ENCODE measurements at regions not wholly inside any gene's neighbourhood (a gene's known extent, or its start where the extent isn't known, plus 50 kb on each side); places are given as distances from the start of the nearest gene placed in this dataset.

DNA sequence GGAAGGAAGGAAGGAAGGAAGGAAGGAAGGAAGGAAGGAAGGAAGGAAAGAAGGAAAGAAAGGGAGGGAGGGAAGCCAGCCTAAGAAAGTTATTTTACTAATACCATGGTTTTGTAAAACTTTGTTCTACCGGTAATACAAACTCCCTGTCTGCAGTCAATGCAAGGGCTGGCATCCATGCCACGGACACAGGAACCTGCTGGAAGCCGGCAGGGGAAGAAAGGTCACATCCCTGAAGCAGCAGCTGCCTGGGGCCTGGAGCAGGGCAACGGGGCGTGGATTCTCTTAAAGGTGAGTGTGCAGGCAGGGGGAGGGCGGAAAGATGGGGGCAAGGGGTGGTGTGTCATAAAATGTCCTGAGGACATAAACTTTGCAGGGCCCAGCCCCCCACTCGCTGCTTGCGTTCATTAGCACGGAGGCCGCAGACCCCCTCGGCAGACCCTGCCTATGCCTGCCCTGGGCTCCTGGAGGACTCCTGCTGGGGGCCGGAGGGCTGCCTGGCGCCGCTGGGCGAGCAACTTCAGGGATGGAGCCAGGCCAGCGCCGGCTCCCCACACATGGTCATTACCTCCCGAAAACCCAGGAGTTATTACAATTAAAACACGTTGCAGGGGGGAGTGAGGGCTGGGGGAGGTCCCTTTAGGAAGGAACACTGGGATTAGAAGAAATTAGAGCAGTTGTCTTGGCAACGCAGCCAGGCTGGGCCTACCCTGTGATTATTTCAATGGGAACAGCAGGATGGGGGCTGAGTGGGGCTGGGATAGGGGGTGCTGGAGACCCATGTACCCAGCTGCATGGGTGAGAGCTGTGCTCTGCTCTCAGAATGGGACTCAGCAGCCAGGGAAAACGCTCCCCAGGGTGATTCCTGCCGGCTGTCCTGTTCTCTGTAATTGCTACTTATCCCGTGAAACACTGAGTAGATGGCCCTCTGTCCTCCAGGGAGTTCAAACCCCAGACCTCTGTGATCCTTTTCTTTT is 257.9 kb downstream of the SOX9 start:
- DNase-seq (ENCODE audit: low read depth, low spot score) = no peak
- no peak overlapping the region for H3K4me3 ChIP-seq (ENCODE audit: low read depth, low read length)
- CTCF ChIA-PET = interaction anchor here (1.2 to 1.7 kb wide), 2 partner anchors 134 to 162 kb away, joined by 3 read pairs; no protein-coding TSS in a partner anchor
- POLR2A ChIA-PET = no interaction called here
- TF ChIP-seq, protein P1, sequence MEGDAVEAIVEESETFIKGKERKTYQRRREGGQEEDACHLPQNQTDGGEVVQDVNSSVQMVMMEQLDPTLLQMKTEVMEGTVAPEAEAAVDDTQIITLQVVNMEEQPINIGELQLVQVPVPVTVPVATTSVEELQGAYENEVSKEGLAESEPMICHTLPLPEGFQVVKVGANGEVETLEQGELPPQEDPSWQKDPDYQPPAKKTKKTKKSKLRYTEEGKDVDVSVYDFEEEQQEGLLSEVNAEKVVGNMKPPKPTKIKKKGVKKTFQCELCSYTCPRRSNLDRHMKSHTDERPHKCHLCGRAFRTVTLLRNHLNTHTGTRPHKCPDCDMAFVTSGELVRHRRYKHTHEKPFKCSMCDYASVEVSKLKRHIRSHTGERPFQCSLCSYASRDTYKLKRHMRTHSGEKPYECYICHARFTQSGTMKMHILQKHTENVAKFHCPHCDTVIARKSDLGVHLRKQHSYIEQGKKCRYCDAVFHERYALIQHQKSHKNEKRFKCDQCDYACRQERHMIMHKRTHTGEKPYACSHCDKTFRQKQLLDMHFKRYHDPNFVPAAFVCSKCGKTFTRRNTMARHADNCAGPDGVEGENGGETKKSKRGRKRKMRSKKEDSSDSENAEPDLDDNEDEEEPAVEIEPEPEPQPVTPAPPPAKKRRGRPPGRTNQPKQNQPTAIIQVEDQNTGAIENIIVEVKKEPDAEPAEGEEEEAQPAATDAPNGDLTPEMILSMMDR (IDR thresholded peaks at IDR 0.05; ENCODE audit: insufficient read depth, low read length, missing control alignments) = no peak

DNA sequence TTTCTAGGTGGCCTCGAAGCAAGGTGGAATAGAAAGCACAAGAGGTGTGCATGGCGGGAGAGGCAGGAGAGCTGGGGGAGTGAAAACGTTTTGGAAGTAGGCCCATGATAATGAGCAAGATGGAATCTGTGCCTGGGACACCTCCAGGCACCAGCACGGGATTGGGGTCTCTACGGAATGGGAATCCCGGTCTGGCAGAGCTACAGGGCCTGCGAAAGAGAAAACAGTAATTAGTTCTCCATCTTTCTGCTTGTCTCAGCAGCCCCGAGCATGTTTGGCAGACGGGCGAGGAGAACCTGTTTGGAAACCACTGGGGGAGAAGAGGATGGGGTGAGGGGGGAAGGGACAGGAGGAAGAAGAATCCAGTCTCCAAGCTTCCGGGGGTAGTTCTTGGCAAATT is 258.7 kb downstream of the SOX9 start:
- ChIA-PET CTCF (interaction anchor here (1.2 kb wide), 1 partner anchor 133 kb away, joined by 3 read pairs; no protein-coding TSS in a partner anchor), POLR2A (no interaction called here)
- TF ChIP-seq, protein P1 (IDR thresholded peaks at IDR 0.05; ENCODE audit: insufficient read depth, low read length, missing control alignments) = no peak
- no peak overlapping the region for H3K4me3 ChIP-seq (ENCODE audit: low read depth, low read length)
- DNase-seq (ENCODE audit: low read depth, low spot score) = no peak

DNA sequence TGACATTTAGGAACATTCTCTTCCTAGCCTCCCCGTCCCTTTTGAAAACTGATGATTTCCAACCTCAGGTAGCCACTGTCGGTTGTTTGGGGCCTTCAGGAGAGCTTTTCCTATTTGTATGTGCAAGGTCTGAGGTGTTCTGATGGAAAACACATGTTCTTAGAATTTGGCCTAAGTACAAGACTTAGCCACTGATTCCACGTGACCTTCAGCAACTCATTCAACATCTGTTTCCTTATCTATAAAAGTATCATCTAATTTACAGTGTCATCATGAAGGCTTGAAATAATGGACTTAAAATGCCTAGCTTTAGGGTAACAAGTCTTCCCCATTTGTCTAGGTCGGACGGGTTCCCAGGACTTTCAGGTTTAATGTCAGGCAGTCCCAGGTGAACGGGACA is 259.3 kb downstream of the SOX9 start:
- no peak overlapping the region for H3K4me3 ChIP-seq (ENCODE audit: low read depth, low read length)
- ChIA-PET CTCF (interaction anchor here (0.6 to 1.2 kb wide), 2 partner anchors 14 to 132 kb away, joined by 3 read pairs; no protein-coding TSS in a partner anchor), POLR2A (no interaction called here)

DNA sequence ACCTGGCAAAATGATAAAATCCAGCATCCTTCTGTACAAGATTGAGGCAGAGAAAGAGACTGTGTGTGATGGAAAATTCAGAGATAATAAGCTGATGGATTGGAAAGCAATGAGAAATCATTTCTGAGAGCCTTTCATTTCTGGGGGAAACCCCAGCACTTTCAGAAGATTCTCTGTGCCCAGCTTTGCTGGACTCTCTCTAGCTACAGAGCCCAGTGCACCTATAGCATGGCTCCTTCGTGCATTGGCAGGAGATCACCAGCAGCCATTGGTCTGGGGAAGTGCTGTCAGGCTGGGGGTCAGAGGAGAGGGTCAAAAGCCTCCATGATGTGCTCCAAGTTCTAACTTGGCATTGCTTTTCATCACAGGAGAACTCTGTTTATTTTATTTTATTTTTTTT is 259.9 kb downstream of the SOX9 start:
- ChIA-PET CTCF (no interaction called here), POLR2A (no interaction called here)
- TF ChIP-seq, protein P1 (IDR thresholded peaks at IDR 0.05; ENCODE audit: insufficient read depth, low read length, missing control alignments) = no peak
- DNase-seq (ENCODE audit: low read depth, low spot score) = no peak
- no peak overlapping the region for H3K4me3 ChIP-seq (ENCODE audit: low read depth, low read length)

More for the DNA sequence above, 259.3 kb downstream of the SOX9 start:
- no peak for DNase-seq (ENCODE audit: low read depth, low spot score)
- TF ChIP-seq, protein P1 (IDR thresholded peaks at IDR 0.05; ENCODE audit: insufficient read depth, low read length, missing control alignments) = no peak

DNA sequence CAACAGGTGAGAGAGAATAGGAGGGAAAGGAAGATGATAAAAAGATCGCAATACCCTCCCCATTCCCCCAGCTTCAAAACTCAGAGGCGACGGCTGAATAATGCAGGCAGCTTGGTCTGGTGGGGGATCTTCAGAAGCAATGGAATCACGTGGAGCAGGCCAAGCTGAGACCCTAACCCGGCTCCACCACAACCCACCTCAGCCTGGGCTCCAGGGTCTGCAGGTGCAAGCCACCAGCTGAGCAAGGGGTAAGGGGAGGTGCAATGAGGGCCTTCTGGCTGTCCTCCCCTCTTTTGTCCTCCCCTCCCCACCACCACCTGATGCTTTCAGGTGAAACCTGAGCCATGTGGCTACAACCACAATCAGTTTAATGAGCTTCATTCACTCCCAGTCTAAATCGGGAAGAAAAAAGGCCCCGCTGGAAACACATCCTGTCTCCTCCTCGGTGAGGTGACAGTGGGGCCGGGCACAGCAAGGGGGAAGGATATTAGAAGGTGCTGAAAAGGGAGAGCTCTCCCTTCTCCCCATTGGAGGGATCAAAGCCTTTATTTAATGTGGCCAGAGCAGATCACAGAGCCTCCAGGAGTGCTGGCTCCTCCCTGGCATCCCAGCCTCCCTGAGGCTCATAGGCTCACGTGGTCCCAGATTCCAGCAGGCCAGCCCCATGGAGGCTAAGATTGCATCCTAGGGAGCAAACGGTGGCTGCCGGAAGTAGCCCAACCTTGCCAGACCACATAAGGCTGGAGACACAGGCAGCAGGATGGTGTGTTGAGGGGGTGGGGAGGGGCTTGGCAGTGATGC is 261.0 kb downstream of the SOX9 start:
- CTCF ChIA-PET = no interaction called here
- DNase-seq (ENCODE audit: low read depth, low spot score) = no peak
- POLR2A ChIA-PET = interaction anchor here (0.6 kb wide), 1 partner anchor 49 kb away, joined by 3 read pairs; no protein-coding TSS in a partner anchor
- TF ChIP-seq, protein P1 (IDR thresholded peaks at IDR 0.05; ENCODE audit: insufficient read depth, low read length, missing control alignments) = no peak
- no peak overlapping the region for H3K4me3 ChIP-seq (ENCODE audit: low read depth, low read length)
